ENCODE measurements at regions not wholly inside any gene's neighbourhood (a gene's known extent, or its start where the extent isn't known, plus 50 kb on each side); places are given as distances from the start of the nearest gene placed in this dataset.

GRCh38 chr3:64911138-64911537 is 223.3 kb upstream of the ADAMTS9 start:
- H3K36me3 ChIP-seq (ENCODE audit: control insufficient read depth in 1 of 2, insufficient read depth in 2 of 2, low read length in 2 of 2) = no peaks in the 10 kb centered on the region
- no peak overlapping the region for H3K4me3 ChIP-seq (replicated peaks in 1 of 2; ENCODE audit: low read depth in 1 of 2, low read length in 2 of 2)
- no peaks in the 10 kb centered on the region for H3K4me1 ChIP-seq (ENCODE audit: control insufficient read depth in 1 of 2, insufficient read depth in 2 of 2, low read length in 2 of 2)
- no peak overlapping the region for H3K27ac ChIP-seq (ENCODE audit: low read depth, low read length)
- RAD21 ChIA-PET (ENCODE audit: low non-redundant PET in 1 of 2, low total read pairs in 2 of 2, uncharacterized antibody in 2 of 2, unreplicated experiment in 2 of 2) = no interaction called here
- H3K4me2 ChIP-seq (ENCODE audit: low read length) = no peak overlapping the region
- no TSS peak for BruUV-seq (replicated peaks)
- TF ChIP-seq EZH2phosphoT487 (IDR thresholded peaks at IDR 0.05; ENCODE audit: borderline replicate concordance) (no peak), SP1 (IDR thresholded peaks at IDR 0.05; ENCODE audit: low read depth) (no peak), ZBTB33 (IDR thresholded peaks at IDR 0.05; ENCODE audit: extremely low read depth, insufficient replicate concordance, low read length) (no peak), FOSL1 (IDR thresholded peaks at IDR 0.05; ENCODE audit: low read depth) (no peak), TCF7L2 (IDR thresholded peaks at IDR 0.05; ENCODE audit: borderline replicate concordance, extremely low read depth, insufficient read depth, insufficient read length) (no peak), EZH2 (IDR thresholded peaks at IDR 0.05) (no peak), ATF3 (IDR thresholded peaks at IDR 0.05) (no peak), CBX3 (IDR thresholded peaks at IDR 0.05; ENCODE audit: low read depth) (no peak), YY1 (IDR thresholded peaks at IDR 0.05; ENCODE audit: extremely low read depth, insufficient replicate concordance, low read depth, low read length) (no peak), POLR2A (IDR thresholded peaks at IDR 0.05; ENCODE audit: borderline replicate concordance, extremely low read depth, insufficient read depth, insufficient read length) (no peak), EGR1 (IDR thresholded peaks at IDR 0.05; ENCODE audit: low read depth) (no peak)
- POLR2A ChIA-PET = no interaction called here
- intact Hi-C loops (cut with micrococcal nuclease) = no loop called here
- H3K27me3 ChIP-seq (ENCODE audit: insufficient read depth, low read length) = peaks cover 3% of the 10 kb centered on the region; the same call in 1 of the 2 replicates
- no peak overlapping the region for H3K9ac ChIP-seq (ENCODE audit: low read length)
- H2AFZ ChIP-seq (ENCODE audit: low read depth, low read length, poor library complexity, severe bottlenecking) = no peak overlapping the region
- CTCF ChIA-PET = no interaction called here
- DNase-seq (ENCODE audit: low read depth, low spot score) (no peak), ATAC-seq (no peak)
- no peaks in the 10 kb centered on the region for H4K20me1 ChIP-seq (ENCODE audit: insufficient read depth)
- no peaks in the 10 kb centered on the region for H3K79me2 ChIP-seq (ENCODE audit: insufficient read depth, low read length)
- no peaks in the 10 kb centered on the region for H3K9me3 ChIP-seq (ENCODE audit: control insufficient read depth in 1 of 2, insufficient read depth in 1 of 2, low read depth in 1 of 2, low read length in 2 of 2)
- no peaks in the 10 kb centered on the region for H3K9me2 ChIP-seq (ENCODE audit: insufficient read depth)
